ENCODE measurements at regions not wholly inside any gene's neighbourhood (a gene's known extent, or its start where the extent isn't known, plus 50 kb on each side); places are given as distances from the start of the nearest gene placed in this dataset.

DNA sequence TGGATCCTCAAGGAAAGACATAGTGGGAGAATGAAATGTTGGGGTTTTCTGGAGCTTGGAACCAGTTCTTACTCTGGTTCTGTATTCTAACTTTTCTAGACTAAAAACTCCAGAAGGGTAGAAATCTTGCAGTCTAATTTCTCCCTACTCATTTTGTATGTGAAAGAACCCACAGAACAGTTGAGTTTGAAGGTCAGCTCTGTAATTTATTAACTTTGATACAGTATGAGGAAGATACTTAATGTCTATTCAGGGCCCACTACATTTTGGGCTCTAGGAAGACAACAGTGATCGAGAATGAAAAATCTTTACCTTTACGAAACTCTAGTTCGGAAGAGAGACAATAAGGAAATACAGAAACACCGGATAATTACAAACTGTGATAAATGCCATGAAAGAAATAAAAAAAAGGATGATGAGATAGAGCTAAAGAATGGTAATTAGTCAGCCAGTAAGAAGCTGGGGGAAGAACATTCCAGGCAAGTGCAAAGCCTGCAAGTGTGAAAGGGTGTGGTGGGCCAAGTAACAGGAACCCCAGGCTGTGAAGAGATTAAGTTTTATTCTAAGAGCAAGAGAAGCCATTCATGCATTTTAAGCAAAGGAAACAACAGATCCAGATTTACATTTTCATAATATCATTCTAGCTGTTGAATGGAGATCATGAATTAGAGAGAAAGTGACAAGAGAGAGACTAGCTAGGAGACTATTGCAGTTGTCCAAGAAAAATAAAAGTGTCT lies 159.9 kb upstream of the HMCN1 start:
- no peak for DNase-seq

DNA sequence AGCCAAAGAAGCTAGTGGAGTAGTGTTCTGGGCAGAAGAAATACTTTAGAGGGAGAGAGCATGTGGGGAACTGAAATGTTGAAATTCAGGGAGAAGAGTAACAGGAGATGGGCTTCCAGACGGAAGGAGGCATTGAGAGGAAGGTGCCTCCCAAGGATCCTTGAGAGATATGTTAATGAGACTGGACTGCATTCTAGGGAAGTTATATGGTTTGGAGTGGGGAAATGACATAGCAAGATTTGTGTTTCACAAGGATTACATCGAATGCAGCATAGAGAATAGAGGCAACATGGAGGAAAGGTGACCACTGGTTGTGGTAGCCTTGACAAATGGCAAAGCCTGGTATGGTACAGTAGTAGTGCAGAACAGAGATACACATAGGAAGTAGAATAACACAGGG lies 160.5 kb upstream of the HMCN1 start:
- no peak for DNase-seq

DNA sequence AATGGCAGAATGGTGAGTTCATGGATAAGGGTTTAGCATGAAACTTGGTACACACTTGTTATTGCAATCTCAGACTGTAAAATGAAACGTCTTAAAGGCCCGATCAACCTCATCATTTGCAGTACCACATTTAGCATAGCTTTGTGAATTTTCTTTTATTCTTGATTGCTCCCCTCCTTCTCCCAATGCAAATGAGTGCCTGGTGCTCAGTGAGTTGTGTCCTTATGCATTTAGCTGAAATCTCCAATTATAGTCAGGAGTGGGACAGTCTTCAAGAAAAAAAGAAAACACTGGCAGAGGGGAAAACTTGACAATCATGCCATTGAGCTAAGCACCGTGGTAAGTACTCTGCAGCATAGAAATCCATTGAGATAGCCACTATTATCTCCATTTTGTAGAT lies 161.0 kb upstream of the HMCN1 start:
- no peak for DNase-seq

DNA sequence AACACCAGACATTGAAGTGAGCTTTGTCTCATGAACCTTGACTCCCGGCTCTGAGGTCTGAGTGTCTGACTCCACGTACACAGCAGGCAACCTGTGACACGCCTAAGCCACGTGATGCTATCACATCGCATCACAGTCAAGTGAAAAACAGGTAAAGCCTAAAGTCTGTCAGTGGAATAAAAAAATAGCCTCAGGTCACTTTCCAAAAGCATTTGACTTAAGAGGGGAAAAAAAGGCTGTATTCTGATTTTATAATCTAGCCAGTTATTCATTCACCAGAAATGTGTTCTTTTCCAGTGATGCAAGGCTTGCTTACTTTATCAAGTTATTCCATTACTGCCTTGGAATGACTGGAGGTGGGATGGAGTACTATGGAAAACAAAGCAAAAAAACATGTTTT lies 163.2 kb upstream of the HMCN1 start:
- DNase-seq: no peak

DNA sequence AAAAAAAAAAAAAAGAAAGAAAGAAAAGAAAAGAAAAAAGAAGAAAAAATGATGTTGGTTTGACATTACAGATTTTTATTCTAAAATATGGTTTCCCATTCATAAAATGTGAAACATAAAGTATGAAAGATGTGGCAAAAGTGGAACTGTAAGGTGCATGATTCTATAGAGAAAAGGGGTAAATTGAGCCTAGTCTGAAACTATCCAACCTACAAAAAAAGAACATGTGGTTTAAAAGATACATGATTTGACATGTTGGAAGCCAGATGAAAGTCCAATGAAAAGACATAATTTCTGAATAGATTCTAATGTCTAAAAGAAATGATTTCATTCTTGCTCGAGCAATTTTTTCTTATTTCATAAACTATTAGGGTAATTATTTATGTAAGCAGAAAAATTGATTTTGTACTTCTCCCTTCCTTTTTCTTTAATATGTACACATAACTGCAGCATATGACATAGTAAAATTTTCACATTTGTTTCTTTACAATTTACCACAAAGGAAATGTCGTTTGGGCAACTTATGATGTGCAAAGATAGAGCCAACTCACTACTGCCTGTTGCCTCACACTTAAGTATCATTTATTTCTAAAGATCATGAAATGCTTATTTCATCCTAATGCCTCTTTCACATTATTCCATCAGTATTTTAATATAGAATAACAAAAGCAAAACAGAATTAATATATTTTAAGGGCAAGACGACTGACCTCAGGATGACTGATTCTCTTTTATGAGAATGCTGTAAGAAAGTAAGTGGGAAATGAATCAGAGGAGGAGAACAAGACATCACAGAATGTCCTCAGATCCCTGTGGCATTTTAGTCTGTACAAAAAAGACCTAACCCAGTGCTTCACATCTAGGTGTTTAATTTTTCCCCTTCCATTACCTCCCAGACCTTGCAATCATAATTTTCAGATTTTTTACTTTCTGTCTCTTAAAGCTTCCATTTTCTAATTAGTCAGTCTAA lies 165.8 kb upstream of the HMCN1 start:
- DNase-seq: no peak

DNA sequence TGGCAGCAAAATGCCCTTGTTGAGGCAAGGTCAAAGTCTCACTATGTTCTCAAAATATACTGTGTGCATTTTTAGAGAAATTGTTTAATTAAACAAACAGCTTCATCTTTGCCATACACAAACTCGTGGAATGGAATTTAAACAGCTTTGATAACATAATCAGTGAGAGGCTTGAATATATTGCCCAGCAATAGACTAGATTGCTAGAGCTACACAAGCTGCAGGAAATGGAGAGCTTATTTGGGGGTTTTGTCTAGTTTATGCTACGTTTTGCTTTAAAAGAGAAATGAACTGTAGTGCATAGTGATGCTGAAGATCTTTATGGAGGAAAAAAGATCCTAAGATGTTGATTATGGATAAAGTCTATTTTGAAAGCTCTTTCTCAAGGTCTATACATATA lies 166.8 kb upstream of the HMCN1 start:
- DNase-seq: no peak

DNA sequence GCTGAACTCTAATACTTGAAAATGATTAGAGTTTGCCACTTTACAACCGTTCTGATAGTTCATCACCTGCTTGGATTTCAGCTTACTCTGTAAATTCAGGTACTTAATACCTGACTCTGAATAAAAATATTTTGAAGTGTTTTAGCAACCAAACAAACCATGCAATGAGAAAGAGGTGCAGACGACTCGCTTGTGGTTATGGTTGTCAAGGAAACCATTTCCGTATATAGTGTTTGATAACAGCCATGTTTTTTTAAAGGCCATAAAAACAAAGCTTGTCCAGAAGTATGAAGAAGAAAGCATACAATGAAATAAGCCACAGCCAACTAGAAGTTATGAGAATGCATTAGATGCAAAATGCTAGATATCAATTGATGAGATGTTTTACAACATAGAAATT lies 167.2 kb upstream of the HMCN1 start:
- DNase-seq: peak in 1 of 2 experiments; percentile 46

DNA sequence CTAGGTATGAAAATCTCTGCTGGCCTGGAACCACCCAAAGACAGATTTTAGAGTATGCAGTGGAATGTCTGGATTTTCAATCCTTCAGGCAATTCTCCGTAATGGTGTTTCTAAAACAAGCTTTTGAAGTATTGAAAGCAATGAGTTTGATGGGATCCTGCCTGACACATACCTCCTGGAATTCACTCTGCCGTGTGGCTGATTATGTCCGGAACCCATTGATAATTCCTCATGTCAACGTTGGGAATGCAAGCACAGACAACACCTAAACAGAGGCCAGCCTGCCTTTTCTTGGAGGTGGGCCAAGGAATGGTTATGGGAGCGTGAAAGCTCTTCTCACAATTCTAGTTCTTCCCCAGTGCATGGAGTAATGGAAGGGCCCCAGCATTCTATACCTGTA lies 168.9 kb upstream of the HMCN1 start:
- no peak for DNase-seq

DNA sequence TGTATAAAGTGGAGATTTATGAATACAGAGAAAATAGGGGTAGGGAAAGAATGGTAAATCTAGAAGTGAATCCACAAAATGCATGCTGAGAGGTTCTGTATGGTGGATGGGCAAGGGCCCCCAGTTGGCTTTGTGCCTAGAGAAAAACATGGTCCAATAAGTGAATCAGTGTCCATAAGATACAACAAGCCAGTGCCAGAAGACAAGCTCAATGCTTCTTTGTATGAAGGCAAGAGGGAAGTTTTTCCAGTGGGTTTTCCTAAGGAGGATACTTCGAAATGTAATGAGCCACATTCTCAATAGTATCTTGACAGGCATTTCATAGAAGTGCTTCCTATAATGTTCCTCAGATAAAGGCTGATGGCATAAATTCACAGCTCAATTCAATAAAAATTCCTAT lies 169.4 kb upstream of the HMCN1 start:
- no peak for DNase-seq

DNA sequence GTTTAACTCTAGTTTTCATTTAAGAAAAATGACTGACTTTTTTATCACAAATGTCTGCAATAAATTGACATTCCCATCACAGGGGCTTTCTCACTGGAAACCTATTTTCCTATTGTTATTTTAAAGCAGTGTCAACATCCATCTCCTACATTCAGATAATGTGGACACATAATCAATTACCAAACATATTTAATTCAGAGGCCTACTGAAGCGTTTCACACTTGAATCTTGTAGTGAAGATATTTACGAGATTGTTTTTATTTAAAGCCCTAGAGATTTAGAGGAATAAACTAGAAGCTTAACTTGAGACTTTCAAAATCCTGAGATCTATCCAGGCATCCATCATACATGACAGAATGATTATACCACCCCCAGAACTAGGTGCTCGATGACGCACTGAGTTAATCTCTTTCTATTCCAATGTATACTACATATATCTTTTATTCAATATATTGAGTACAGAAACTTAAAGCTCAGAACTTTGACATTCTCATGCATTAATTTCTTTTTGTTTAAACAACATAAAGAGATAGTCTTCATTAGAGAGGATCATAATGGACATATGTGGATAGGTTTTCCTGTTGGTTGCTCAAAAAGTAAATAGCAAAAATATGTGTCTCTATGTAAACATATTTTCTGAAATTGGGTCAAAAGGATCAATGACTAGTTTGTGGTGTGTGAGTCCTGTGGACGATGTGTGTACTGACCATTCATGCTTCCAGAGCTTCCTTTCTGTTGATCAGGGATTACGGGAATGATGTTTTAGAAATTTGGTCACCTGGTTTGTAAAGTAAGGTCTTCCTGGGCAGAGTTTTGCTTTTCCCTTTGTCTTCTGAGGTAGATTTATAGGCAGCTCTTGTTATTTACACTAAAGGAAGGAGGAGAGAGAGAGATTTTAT lies 171.5 kb upstream of the HMCN1 start:
- DNase-seq: no peak

DNA sequence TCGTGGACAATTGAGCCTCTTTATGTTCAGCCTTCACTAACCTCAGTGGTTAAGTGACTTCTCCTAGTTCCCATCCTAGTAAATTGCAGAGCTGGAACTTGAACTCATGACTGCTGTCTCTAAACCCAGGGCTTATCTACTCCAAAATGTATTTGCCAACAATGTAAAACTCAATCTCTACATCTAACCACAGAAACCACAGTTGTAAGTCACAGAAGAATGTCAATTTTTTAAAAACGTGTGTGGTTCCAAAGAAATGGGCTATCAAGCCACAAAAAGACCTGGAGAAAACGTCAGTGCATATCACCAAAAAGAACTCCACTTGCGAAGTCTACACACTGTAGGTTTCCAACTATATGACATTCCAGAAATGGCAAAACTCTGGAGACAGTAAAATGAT lies 172.6 kb upstream of the HMCN1 start:
- DNase-seq: no peak

DNA sequence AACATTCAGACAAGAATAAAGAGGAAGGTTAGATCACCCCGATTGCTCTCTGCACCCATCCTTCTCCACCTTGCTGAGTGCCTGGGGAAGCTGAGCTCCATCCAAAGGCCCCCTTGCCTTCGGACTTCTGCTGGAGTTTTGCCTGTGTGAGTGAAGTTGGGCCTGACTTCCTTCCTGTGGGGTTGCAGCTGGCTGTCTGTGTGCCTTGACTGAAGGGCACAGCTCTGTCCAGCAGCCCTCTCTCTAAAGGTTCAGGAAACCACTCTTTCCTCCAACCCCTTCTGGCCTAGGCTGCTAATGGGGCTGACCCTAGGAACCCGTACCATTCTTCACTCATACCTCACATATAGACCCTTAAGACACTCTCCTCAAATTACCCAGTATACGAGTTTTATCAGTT lies 173.4 kb upstream of the HMCN1 start:
- no peak for DNase-seq

DNA sequence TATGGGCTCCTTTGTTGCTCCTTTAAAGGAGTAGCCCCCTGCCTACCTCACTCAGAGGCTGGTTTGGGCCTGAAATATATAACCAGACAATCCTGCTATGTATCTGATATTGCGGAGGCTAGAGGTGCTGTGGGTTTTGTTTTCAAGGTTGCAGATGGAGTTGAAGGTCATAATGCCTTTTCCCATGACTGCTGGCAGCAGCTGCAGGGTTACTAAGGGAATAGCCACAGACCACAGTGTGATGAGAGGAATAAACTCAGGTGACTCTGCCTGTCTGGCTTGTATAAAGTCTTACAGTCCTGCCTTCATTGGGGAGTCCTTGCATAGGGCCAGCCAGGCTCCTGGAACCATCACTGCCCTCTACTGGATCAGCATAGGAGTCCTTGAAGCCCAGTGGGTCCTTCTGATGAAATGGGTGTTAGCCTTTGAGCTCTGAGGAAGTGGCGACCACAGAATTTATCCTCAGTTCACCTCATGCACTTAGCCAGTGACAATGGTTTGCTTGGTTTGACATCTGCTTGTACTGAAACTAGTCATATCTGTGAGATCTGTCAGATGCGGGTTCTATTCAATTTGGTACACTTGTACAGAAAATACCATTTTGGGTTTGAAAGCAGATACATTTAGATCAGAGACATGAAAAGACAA lies 174.4 kb upstream of the HMCN1 start:
- DNase-seq: no peak

DNA sequence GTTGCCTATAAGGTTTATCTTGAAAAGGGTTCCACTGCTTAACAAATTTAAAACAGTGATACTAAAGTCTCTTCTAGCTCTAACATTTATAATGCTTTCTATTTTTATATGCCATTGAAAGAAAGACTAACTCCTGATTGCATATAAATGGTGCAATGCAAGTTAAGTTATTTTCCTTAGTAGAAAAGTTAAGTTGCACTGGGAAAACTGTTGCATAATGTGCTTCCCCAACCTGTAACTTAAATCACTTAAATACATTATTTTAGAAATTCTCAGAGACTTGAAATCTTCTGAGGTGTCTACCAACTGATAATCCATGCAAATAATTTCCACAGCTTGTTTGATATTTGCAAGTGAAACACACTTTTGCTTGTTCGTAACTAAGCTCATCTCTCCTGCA lies 175.0 kb upstream of the HMCN1 start:
- DNase-seq: no peak

DNA sequence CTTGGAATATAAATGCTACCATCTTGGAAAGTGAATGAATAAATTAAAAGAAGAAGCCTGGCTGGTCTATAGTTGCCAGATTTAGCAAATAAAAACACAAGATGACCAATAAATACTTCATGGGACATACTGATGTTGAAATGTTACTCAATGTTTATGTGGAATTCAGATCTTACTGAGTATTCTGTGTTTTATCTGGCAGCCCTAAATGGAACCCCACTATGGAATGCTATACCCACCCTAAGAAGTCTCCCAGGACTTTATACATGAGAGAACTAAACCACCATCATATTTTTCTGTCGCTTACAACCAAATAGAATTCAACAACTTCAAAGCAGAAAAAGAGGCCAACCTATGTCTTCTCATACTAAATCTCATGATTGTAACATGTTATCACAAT lies 177.6 kb upstream of the HMCN1 start:
- DNase-seq: no peak

DNA sequence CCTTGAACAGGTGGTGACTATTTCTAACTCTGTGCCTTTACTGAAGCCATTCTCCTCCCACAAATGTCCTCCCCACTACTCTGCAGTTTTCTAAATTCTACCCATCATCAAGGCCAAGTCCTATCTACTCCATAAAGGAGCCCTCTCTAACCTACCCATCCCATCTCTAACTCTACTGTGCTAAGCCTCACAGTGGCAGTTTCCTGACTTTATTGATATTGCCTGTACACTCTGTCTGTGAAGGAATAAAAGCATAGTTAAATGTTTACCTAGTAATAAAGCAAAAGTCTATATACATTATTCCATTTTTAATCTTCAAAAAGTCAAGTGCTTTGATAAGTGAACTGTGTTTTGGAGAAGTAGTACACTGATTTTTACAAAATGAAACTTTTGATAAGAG lies 178.4 kb upstream of the HMCN1 start:
- no peak for DNase-seq

DNA sequence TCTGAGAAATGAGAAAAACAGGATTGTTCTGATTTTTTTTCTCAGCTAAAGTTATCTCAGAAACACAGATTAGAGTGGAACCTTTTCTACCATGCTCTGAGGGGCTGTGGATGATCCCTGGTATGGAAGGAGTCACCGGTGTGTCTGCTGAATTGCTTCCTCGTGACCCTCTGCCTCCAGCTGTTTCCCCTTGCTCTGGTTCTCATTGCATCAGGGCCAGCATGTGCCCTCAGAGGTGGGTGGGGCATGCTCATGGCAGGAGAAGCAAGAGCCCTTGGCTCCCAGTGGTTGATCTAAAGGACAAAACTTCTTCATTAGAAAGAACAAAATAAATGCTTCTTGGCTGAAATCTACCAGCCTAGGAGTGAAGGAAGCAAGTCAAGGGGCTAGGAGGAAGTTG lies 183.2 kb upstream of the HMCN1 start:
- no peak for DNase-seq

DNA sequence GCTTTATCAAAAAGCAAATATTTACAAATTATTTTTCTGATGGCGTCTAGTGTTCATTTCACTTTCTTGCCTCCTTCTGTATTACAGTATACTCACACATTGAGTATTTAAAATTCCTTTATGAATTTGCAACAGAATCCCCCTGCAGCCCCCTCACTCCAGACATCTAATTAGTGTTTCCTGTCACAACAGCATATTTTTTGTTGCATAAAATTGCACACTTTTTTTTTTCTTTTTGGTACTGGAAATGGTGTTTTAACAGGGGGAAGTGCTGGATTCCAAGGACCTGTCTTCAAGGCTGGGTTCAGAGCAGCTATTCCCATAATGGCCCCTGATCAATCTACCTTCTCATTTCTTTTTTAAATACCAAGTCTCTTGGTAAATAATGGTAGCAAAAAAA lies 184.3 kb upstream of the HMCN1 start:
- no peak for DNase-seq

DNA sequence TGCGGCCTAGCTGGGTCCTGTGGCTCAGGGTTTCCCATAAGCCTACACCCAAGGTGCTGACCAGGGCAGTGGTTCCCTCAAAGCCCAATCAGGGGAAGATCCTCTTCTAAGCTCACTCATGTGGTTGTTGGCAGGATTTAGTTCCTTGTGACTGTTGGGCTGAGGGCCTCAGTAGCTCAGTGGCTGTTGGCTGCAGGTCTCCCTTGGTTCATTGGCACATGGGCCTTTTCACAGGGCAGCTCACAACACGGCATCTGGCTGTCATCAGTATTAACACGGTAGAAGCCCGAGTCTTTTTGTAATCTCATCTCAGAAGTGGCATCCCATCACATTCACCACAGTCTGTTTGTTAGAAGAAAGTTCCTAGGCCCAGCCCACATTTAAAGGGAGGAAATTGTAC lies 188.2 kb upstream of the HMCN1 start:
- no peak for DNase-seq

DNA sequence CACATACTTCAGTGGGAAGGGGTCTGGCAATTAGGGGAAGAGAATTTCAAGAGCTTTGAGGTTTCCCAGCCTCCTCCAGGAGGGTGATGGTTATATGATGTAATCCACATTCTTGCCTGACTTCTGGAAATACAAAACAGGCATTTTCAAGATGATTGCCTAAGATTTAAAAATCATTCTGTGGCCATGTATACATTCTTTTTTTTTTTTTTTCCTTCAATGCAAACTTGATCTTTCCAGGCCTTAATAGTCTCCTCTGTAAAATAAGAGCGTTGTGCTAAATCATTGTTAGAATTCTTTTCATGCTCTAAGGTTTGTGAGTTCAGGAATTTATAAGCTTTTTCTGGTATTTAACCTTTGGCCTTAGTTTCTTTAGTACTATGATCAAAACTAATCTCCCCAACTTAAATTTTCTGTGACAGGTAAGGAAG lies 192.3 kb upstream of the HMCN1 start:
- DNase-seq: no peak

DNA sequence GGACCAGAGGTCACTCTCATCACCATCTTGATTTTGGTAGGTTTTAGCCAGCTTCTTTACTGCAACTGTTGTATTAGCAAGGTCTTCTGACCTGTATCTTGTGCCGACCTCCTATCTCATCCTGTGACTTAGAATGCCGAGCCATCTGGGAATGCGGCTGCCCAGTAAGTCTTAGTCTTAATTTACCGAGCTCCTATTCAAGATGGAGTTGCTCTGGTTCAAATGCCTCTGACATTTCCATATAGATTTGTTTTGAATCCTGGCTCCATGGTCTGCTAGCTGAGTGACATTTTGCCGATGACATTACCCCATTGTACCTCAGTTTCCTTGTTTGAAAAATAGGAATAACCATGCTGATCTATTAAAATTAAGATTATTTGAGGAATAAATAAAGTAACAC lies 193.9 kb upstream of the HMCN1 start:
- no peak for DNase-seq

DNA sequence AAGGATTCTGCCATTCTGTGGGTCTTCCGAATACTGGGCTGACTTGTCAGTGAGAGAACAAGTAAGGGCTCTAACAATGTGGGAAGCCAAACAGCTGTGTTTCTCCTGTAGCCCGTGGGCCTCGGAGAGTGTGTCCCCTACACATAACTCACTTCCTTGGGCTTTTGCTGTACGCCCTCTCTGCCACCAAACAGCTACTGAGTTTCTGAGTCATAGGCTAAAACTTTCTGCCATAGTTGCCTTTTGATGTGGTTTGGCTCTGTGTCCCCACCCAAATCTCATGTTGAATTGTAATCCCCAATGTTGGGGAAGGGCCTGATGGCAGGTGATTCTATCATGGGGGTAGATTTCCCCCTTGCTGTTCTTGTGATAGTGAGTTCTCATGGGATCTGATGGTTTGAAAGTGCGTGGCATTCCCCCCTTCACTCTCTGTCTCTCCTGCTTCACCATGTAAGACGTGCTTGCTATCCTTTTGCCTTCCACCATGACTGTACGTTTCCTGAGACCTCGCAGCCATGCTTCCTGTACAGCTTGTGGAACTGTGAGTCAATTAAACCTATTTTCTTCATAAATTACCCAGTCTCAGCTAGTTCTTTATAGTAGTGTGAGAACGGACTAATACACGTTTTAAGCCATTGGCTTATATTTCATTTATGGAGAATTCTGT lies 194.8 kb upstream of the HMCN1 start:
- DNase-seq: no peak
